Loucy (cell line): ENCODE measurements at regions not wholly inside any gene's neighbourhood (a gene's known extent, or its start where the extent isn't known, plus 50 kb on each side); places are given as distances from the start of the nearest gene placed in this dataset.
A peak's percentile ranks its signal among the peaks of the same experiment; 100 is the strongest.

Source experiments
- H2AFZ ChIP-seq: fragments of 200-600 bp; sonication (generic); 2 replicates; pipeline ENCODE4 v1.6.0; 2016; ENCODE audit warnings: antibody characterized with exemption, mild to moderate bottlenecking, low read length, moderate library complexity
- H3F3A ChIP-seq: fragments of 200-600 bp; 2 replicates; pipeline ENCODE4 v1.6.0; 2016; ENCODE audit warnings: antibody characterized with exemption, low read depth, mild to moderate bottlenecking
- H3K27me3 ChIP-seq: fragments of 200-600 bp; sonication (generic); 2 replicates; pipeline ENCODE4 v1.6.1; 2014; ENCODE audit warnings: low read length, mild to moderate bottlenecking; ENCODE audit not compliant: insufficient read depth, poor library complexity, severe bottlenecking
- H3K36me3 ChIP-seq: fragments of 200-600 bp; sonication (generic); 2 replicates; pipeline ENCODE4 v1.6.1; 2016; ENCODE audit warnings: low read length; ENCODE audit not compliant: insufficient read depth
- H3K4me1 ChIP-seq: fragments of 200-600 bp; sonication (generic); 2 replicates; pipeline ENCODE4 v1.5.1; 2014; ENCODE audit warnings: low read length, mild to moderate bottlenecking; ENCODE audit not compliant: insufficient read depth, poor library complexity, severe bottlenecking
- H3K4me2 ChIP-seq: fragments of 200-600 bp; sonication (generic); 2 replicates; pipeline ENCODE4 v1.6.0; 2014; ENCODE audit warnings: antibody characterized with exemption, low read length, low read depth, mild to moderate bottlenecking; ENCODE audit not compliant: poor library complexity, severe bottlenecking
- H3K4me3 ChIP-seq: fragments of 200-600 bp; sonication (generic); 2 replicates; pipeline ENCODE4 v1.5.1; 2014; ENCODE audit warnings: low read length, mild to moderate bottlenecking, mixed read lengths; ENCODE audit not compliant: poor library complexity, severe bottlenecking
- H3K79me2 ChIP-seq: fragments of 200-600 bp; sonication (generic); 2 replicates; pipeline ENCODE4 v1.6.1; 2014; ENCODE audit warnings: low read length; ENCODE audit not compliant: insufficient read depth
- H3K9ac ChIP-seq: fragments of 200-600 bp; sonication (generic); 2 replicates; pipeline ENCODE4 v1.6.0; 2014; ENCODE audit warnings: mild to moderate bottlenecking, low read depth, low read length, moderate library complexity; ENCODE audit not compliant: poor library complexity, severe bottlenecking
- H3K9me2 ChIP-seq: fragments of 200-600 bp; sonication (generic); replicated peaks from 2 replicates; pipeline ENCODE4 v1.6.1; 2016; ENCODE audit warnings: low read depth, low read length, mixed read lengths
- H3K9me3 ChIP-seq: fragments of 200-600 bp; sonication (generic); 2 replicates; pipeline ENCODE4 v1.6.1; 2014; ENCODE audit warnings: mild to moderate bottlenecking, antibody characterized with exemption, low read length, low read depth; ENCODE audit not compliant: insufficient read depth
- H4K20me1 ChIP-seq: fragments of 200-600 bp; sonication (generic); 2 replicates; pipeline ENCODE4 v1.6.0; 2014; ENCODE audit warnings: antibody characterized with exemption, low read length, mild to moderate bottlenecking; ENCODE audit not compliant: insufficient read depth, poor library complexity, severe bottlenecking
- CTCF ChIP-seq: fragments of 200-600 bp; sonication (generic); conservative IDR thresholded peaks from 2 replicates; pipeline ENCODE4 v1.5.1; 2014; ENCODE audit warnings: mild to moderate bottlenecking, antibody characterized with exemption, low read length
- EZH2phosphoT487 ChIP-seq: fragments of 200-600 bp; IDR thresholded peaks from 2 replicates; pipeline ENCODE4 v1.6.1; 2018; ENCODE audit warnings: antibody characterized with exemption, mild to moderate bottlenecking, moderate library complexity, borderline replicate concordance

GRCh38 chr1:199123615-199124014 lies 484.8 kb downstream of the PTPRC start:
- Histone ChIP-seq H3K27me3 (no peaks in the 10 kb centered on the region), H3K9me2 (no peaks in the 10 kb centered on the region), H3K36me3 (no peaks in the 10 kb centered on the region), H2AFZ (no peak overlapping the region), H3K79me2 (no peaks in the 10 kb centered on the region), H3K4me3 (no peak overlapping the region), H3F3A (no peaks in the 10 kb centered on the region), H3K9ac (no peak overlapping the region), H3K9me3 (no peaks in the 10 kb centered on the region), H3K4me1 (peaks cover 16% of the 10 kb centered on the region), H4K20me1 (no peaks in the 10 kb centered on the region), H3K4me2 (peak overlapping the region; percentile 13)
- no peak for TF ChIP-seq EZH2phosphoT487
- no peak for TF ChIP-seq CTCF

GRCh38 chr1:199124351-199124750 lies 485.5 kb downstream of the PTPRC start:
- H3K9me2 ChIP-seq: no peaks in the 10 kb centered on the region
- H3F3A ChIP-seq: no peaks in the 10 kb centered on the region
- no peak for TF ChIP-seq CTCF
- no peak for TF ChIP-seq EZH2phosphoT487
- H3K27me3 ChIP-seq: no peaks in the 10 kb centered on the region
- H3K36me3 ChIP-seq: no peaks in the 10 kb centered on the region
- H3K4me2 ChIP-seq: no peak overlapping the region
- H4K20me1 ChIP-seq: no peaks in the 10 kb centered on the region
- H2AFZ ChIP-seq: no peak overlapping the region
- no peak overlapping the region for H3K4me3 ChIP-seq
- no peaks in the 10 kb centered on the region for H3K79me2 ChIP-seq
- no peak overlapping the region for H3K9ac ChIP-seq
- H3K4me1 ChIP-seq: peaks cover 16% of the 10 kb centered on the region
- no peaks in the 10 kb centered on the region for H3K9me3 ChIP-seq

- H3K9ac ChIP-seq: no peak overlapping the region
These were observed 490.4 kb downstream of the PTPRC start for GRCh38 chr1:199129247-199129646.

More at GRCh38 chr1:199129247-199129646, 490.4 kb downstream of the PTPRC start:
- Histone ChIP-seq H3K79me2 (no peaks in the 10 kb centered on the region), H3F3A (no peaks in the 10 kb centered on the region), H3K4me3 (no peak overlapping the region), H4K20me1 (no peaks in the 10 kb centered on the region), H3K27me3 (no peaks in the 10 kb centered on the region), H2AFZ (no peak overlapping the region), H3K9me3 (no peaks in the 10 kb centered on the region), H3K4me2 (no peak overlapping the region), H3K4me1 (no peaks in the 10 kb centered on the region), H3K9me2 (no peaks in the 10 kb centered on the region), H3K36me3 (no peaks in the 10 kb centered on the region)
- TF ChIP-seq CTCF: no peak
- TF ChIP-seq EZH2phosphoT487: no peak
